C4-2B (cell line): ENCODE measurements at regions not wholly inside any gene's neighbourhood (a gene's known extent, or its start where the extent isn't known, plus 50 kb on each side); places are given as distances from the start of the nearest gene placed in this dataset.

ENCODE experiments used
- H3K27ac ChIP-seq: fragments of 450-650 bp; 2 replicates; pipeline ENCODE4 v1.5.1; 2017
- ZFX ChIP-seq: fragments of 450-650 bp; IDR thresholded peaks from 2 replicates; pipeline ENCODE4 v1.6.1; 2017
- TF ChIP-seq, protein P1 (sequence below): fragments of 450-650 bp; conservative IDR thresholded peaks from 2 replicates; pipeline ENCODE4 v1.5.1; 2017; ENCODE audit warnings: mild to moderate bottlenecking

DNA sequence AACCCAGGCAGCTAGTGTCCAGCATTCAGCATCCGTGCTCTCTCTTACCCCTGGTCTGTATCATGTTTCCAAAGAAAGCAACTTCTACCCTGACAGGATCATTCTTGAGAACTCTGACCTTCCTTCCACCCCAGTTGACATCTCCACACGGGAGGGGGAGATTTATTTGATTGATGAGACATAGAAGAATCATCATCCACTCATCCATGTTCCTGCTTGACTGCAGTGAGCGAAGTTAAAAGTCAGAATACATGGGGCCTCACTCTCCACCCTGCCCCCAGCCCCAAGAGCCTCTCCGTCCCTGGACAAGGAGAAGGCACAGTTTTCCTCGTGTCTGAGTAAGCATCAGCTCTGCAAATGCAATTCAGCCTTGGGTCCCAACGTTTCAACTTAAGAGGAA, 356.0 kb upstream of the TNP1 start:
- TF ChIP-seq, protein P1, sequence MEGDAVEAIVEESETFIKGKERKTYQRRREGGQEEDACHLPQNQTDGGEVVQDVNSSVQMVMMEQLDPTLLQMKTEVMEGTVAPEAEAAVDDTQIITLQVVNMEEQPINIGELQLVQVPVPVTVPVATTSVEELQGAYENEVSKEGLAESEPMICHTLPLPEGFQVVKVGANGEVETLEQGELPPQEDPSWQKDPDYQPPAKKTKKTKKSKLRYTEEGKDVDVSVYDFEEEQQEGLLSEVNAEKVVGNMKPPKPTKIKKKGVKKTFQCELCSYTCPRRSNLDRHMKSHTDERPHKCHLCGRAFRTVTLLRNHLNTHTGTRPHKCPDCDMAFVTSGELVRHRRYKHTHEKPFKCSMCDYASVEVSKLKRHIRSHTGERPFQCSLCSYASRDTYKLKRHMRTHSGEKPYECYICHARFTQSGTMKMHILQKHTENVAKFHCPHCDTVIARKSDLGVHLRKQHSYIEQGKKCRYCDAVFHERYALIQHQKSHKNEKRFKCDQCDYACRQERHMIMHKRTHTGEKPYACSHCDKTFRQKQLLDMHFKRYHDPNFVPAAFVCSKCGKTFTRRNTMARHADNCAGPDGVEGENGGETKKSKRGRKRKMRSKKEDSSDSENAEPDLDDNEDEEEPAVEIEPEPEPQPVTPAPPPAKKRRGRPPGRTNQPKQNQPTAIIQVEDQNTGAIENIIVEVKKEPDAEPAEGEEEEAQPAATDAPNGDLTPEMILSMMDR = no peak
- no peak for TF ChIP-seq ZFX

DNA sequence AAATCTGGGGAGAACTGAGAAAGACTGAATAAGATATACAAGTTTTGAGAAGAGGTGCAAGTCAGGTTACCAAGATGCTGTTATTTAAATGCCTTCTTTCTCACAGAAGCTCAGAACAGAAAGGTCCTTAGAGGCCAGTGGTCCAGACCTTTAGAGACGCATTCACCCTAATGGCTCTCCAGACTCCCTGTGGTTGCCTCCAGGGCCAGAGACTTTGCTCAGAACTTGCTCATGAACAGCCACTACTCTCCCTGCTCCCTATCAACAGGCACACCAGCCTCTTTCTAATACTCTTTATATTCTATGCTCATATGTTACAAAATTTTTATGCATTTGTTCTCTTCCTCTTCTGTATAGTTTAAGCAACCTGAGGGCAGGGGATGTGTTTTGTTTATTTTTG, 349.0 kb upstream of the TNP1 start:
- no peak overlapping the region for H3K27ac ChIP-seq
- TF ChIP-seq, protein P1 = no peak

More for the DNA sequence above, 356.0 kb upstream of the TNP1 start:
- no peak overlapping the region for H3K27ac ChIP-seq

DNA sequence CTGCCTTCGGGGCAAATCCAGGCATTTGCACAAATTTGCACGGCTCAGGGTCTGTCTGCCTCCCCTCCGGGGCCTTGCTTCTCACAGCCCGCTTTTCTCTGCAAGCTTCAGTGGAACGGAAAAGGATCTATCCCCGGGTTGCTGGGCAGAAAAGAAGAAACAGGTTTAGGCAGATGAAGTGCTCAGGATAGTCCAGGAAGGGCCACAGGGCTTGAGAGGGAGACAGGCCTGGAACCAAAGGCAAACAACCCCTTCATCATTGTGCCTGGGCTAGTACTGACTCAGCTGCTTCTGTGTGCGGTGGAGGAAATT, 347.8 kb upstream of the TNP1 start:
- TF ChIP-seq ZFX = no peak
- TF ChIP-seq, protein P1 = no peak
- no peak overlapping the region for H3K27ac ChIP-seq

DNA sequence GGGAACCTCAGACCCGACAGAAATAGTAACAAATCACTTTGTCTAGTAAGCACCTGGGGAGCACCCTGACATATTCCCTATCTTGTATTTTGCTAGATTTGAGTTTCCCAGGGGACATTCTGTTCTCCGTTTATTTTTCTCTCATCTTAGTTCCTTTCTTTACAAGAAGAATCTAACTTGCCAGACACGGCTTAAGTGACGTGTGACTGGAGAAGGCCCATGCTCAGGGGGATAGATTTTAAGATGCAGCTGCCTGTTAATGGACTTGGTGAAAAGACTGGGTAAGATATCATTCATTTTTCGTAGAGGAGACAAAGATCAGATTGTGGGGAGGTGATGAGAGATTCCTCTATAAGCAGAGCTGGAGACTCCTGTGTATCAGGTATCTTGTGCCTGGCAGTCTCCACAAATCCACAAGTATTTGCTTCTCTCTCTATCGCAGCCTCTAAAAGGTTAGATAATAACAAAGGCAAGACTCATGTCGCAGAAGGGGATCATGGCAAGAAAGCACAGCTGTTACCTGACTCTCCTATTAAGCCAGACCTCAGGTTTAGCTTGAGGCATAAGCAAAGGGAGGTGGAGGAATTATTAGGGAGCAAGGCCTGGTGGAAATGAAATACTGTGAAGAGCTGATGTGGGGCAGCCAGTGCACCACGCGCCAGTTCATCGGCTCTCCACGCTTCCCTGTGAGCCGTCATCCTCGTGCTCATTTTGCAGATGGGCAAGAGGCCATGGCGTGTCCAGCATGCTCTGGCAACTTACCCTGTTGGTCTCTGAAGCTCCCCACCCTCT, 347.2 kb upstream of the TNP1 start:
- TF ChIP-seq, protein P1 = no peak
- TF ChIP-seq ZFX = no peak
- no peak overlapping the region for H3K27ac ChIP-seq

DNA sequence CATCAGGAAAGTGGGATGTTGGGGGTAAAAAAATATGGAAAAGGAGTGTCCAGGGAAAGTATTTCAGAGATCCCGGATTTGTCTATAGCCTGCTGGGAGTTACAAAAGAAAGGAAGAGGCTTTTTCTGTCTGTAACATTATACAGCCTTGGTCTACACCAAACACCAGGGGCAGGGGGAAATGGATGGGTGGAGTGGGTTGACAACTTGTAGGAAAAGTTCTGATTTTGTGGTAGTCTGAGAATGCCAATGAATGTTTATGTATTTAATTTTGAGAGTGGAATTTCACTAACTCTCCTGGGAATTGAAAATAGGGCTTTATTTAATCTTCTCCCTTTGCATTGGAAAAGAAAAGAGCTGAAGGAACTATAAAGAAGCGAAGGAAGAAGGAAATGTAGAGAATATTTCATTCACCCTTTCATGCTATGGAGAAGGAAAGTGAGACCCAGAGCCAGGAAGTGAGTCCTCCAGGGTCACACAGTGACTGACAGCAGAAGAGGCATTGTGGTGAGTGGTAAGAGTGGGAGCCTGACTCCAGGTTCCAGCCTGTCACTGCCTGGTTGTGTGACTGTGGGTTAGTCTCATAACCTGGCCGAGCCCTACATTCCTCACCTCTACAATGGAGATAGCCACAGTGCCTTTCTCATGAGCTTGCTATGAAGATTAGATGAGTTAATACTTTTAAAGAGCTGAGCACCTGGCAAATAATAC, 346.3 kb upstream of the TNP1 start:
- H3K27ac ChIP-seq = no peak overlapping the region
- TF ChIP-seq, protein P1 = no peak
- no peak for TF ChIP-seq ZFX

DNA sequence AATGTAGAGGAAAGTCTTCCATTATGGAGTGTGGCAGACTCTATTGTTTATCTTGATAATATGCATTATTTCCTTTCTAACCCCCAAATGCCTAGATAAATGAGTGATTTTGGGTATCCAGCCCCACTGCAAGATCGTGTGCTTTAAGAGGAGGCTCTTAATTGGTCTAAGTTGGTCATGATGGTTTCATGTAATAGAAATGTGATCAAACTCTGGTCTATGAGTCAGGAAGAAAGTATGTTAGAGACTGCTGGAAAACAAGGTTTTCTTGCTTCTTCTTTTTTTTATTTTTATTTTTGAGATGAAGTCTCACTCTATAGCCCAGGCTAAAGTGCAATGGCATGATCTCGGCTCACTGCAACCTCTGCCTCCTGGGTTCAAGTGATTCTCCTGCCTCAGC, 344.5 kb upstream of the TNP1 start:
- TF ChIP-seq, protein P1 = no peak
- no peak for TF ChIP-seq ZFX
- no peak overlapping the region for H3K27ac ChIP-seq

DNA sequence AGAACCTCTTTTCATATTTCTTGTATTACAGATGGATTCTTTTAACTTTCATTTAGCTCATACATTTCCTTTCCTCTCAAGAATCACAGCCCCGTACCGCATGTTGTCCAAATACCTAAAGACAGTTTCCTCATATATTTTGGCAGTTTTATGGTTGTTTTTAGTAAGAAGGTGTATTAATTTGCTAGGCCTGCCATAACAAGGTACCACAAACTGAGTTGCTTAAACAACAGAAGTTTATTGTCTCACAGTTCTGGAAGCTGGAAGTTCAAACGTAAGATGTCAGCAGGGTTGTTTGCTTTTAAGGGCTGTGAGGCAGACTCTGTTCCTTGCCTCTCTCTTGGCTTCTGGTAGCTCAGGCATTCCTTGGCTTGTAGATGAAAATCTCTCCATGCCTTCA, 343.2 kb upstream of the TNP1 start:
- no peak overlapping the region for H3K27ac ChIP-seq
- TF ChIP-seq, protein P1 = no peak
- TF ChIP-seq ZFX = no peak
